ENCODE measurements at regions not wholly inside any gene's neighbourhood (a gene's known extent, or its start where the extent isn't known, plus 50 kb on each side); places are given as distances from the start of the nearest gene placed in this dataset.

DNA sequence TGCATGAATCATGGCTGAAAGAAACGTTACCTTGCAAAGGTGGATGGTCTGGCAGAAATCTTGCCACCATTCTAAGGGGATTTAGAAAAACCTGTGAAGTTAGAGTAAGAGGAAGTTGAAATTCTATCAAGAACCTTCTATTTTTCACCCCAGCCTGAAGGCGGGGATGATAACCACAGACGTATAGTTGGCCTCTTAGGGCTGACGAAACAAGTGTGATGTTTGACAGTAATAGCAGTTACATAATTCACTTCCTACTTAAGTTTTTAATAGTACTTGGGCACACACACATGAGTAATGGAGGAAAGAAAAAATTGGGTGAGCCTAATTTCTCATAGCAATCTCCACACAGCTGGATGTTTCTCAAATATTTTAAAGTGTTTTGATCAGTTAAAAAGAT lies 336.6 kb upstream of the SALL3 start:
- no peak for DNase-seq (ENCODE audit: low spot score)
- Histone ChIP-seq H3K79me2 (ENCODE audit: insufficient read depth, low read length) (no peaks in the 10 kb centered on the region), H2AFZ (ENCODE audit: low read length) (no peak overlapping the region), H3K27ac (ENCODE audit: extremely low read length, insufficient read depth, low read length) (no peak overlapping the region), H4K20me1 (ENCODE audit: insufficient read depth, low read length) (no peaks in the 10 kb centered on the region), H3K9ac (ENCODE audit: insufficient read depth, low read depth, low read length) (no peak overlapping the region), H3K9me3 (ENCODE audit: low read length) (no peaks in the 10 kb centered on the region), H3K4me1 (ENCODE audit: insufficient read depth, low read length) (no peaks in the 10 kb centered on the region), H3K36me3 (replicated peaks in 1 of 2; ENCODE audit: control insufficient read depth in 1 of 2, insufficient read depth in 2 of 2, low read length in 2 of 2) (no peaks in the 10 kb centered on the region), H3K4me2 (ENCODE audit: low read depth, low read length) (no peak overlapping the region), H3K4me3 (replicated peaks in 1 of 3; ENCODE audit: insufficient read depth in 1 of 3, low read depth in 2 of 3, low read length in 3 of 3) (no peak overlapping the region), H3K27me3 (ENCODE audit: control insufficient read depth in 1 of 2, insufficient read depth in 2 of 2, low read length in 2 of 2) (peaks cover 0 to 18% of the 10 kb centered on the region in 2 experiments; a peak in 2 of 5 replicates)
- intact Hi-C loops (cut with micrococcal nuclease; ENCODE audit: unreplicated experiment) (no loop called here), in situ Hi-C loops (cut with HindIII; ENCODE audit: extremely low pct_ligation_motif_present, low pct_unique_long_range_greater_than_20kb) (no loop called here)
- BruUV-seq (replicated peaks): no TSS peak
- POLR2A ChIA-PET: no interaction called here
- CTCF ChIA-PET (ENCODE audit: low intra/inter-chr PET ratio, low total read pairs): no interaction called here
- WGBS (ENCODE audit: low lambda C conversion rate): 0% methylated on average over 4 of the region's 4 CpGs
- no peak for FAIRE-seq
- ATAC-seq: no peak
- TF ChIP-seq LCORL (IDR thresholded peaks at IDR 0.05): no peak
- TF ChIP-seq LCORL (CRISPR knock-in tag; IDR thresholded peaks at IDR 0.05): no peak
- TF ChIP-seq ZNF337 (CRISPR knock-in tag; IDR thresholded peaks at IDR 0.05; ENCODE audit: borderline replicate concordance, low read depth): no peak
- TF ChIP-seq ZSCAN22 (CRISPR knock-in tag; IDR thresholded peaks at IDR 0.05): no peak

DNA sequence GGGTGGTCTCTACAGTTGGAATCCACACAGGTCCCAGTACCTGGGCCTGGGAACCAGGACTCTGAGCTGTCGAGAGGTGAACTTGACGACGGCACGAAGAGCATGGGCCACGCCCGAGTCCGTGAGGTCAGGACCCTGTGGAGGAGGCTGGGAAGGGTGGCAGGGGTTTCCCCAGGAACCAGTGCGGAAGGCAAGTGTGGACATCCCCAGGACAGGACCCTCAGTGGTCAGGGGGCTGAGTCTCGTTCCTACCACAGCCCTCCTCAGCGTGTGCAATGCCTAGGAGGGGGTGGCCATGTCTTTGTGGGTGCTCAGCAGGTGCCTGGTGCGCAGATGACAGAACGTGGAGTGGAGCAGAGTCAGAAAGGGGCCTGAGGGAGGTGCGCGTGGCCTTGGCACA lies 335.6 kb upstream of the SALL3 start:
- Histone ChIP-seq H3K9ac (ENCODE audit: insufficient read depth, low read depth, low read length) (no peak overlapping the region), H3K4me3 (replicated peaks in 1 of 3; ENCODE audit: insufficient read depth in 1 of 3, low read depth in 2 of 3, low read length in 3 of 3) (no peak overlapping the region), H4K20me1 (ENCODE audit: insufficient read depth, low read length) (no peaks in the 10 kb centered on the region), H3K27me3 (ENCODE audit: control insufficient read depth in 1 of 2, insufficient read depth in 2 of 2, low read length in 2 of 2) (peaks cover 0 to 18% of the 10 kb centered on the region in 2 experiments; a peak in 3 of 5 replicates), H3K9me3 (ENCODE audit: low read length) (no peaks in the 10 kb centered on the region), H3K4me2 (ENCODE audit: low read depth, low read length) (no peak overlapping the region), H3K27ac (ENCODE audit: extremely low read length, insufficient read depth, low read length) (no peak overlapping the region), H3K36me3 (replicated peaks in 1 of 2; ENCODE audit: control insufficient read depth in 1 of 2, insufficient read depth in 2 of 2, low read length in 2 of 2) (no peaks in the 10 kb centered on the region), H2AFZ (ENCODE audit: low read length) (no peak overlapping the region), H3K4me1 (ENCODE audit: insufficient read depth, low read length) (no peaks in the 10 kb centered on the region), H3K79me2 (ENCODE audit: insufficient read depth, low read length) (no peaks in the 10 kb centered on the region)
- ATAC-seq (no peak), FAIRE-seq (no peak), DNase-seq (ENCODE audit: low spot score) (no peak)
- CTCF ChIA-PET (ENCODE audit: low intra/inter-chr PET ratio, low total read pairs): no interaction called here
- BruUV-seq (replicated peaks): no TSS peak
- no peak for TF ChIP-seq ZNF331 (CRISPR knock-in tag; IDR thresholded peaks at IDR 0.05)
- TF ChIP-seq, protein P1, sequence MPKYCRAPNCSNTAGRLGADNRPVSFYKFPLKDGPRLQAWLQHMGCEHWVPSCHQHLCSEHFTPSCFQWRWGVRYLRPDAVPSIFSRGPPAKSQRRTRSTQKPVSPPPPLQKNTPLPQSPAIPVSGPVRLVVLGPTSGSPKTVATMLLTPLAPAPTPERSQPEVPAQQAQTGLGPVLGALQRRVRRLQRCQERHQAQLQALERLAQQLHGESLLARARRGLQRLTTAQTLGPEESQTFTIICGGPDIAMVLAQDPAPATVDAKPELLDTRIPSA (CRISPR knock-in tag; IDR thresholded peaks at IDR 0.05; ENCODE audit: borderline replicate concordance): no peak
- no peak for TF ChIP-seq ZNF441 (CRISPR knock-in tag; IDR thresholded peaks at IDR 0.05; ENCODE audit: borderline replicate concordance)
- TF ChIP-seq SNAI1 (CRISPR knock-in tag; IDR thresholded peaks at IDR 0.05; ENCODE audit: borderline replicate concordance): no peak
- no peak for TF ChIP-seq SYNCRIP (IDR thresholded peaks at IDR 0.05; ENCODE audit: insufficient read depth, low read depth, low read length)
- TF ChIP-seq NKX3-1 (CRISPR knock-in tag; IDR thresholded peaks at IDR 0.05): no peak
- no peak for TF ChIP-seq SP4 (CRISPR knock-in tag; IDR thresholded peaks at IDR 0.05)
- no peak for TF ChIP-seq AKAP8 (CRISPR knock-in tag; IDR thresholded peaks at IDR 0.05)
- no peak for TF ChIP-seq GABPB1 (CRISPR knock-in tag; IDR thresholded peaks at IDR 0.05)
- TF ChIP-seq, protein P2, sequence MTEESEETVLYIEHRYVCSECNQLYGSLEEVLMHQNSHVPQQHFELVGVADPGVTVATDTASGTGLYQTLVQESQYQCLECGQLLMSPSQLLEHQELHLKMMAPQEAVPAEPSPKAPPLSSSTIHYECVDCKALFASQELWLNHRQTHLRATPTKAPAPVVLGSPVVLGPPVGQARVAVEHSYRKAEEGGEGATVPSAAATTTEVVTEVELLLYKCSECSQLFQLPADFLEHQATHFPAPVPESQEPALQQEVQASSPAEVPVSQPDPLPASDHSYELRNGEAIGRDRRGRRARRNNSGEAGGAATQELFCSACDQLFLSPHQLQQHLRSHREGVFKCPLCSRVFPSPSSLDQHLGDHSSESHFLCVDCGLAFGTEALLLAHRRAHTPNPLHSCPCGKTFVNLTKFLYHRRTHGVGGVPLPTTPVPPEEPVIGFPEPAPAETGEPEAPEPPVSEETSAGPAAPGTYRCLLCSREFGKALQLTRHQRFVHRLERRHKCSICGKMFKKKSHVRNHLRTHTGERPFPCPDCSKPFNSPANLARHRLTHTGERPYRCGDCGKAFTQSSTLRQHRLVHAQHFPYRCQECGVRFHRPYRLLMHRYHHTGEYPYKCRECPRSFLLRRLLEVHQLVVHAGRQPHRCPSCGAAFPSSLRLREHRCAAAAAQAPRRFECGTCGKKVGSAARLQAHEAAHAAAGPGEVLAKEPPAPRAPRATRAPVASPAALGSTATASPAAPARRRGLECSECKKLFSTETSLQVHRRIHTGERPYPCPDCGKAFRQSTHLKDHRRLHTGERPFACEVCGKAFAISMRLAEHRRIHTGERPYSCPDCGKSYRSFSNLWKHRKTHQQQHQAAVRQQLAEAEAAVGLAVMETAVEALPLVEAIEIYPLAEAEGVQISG (CRISPR knock-in tag; IDR thresholded peaks at IDR 0.05): no peak
- TF ChIP-seq, protein P3, sequence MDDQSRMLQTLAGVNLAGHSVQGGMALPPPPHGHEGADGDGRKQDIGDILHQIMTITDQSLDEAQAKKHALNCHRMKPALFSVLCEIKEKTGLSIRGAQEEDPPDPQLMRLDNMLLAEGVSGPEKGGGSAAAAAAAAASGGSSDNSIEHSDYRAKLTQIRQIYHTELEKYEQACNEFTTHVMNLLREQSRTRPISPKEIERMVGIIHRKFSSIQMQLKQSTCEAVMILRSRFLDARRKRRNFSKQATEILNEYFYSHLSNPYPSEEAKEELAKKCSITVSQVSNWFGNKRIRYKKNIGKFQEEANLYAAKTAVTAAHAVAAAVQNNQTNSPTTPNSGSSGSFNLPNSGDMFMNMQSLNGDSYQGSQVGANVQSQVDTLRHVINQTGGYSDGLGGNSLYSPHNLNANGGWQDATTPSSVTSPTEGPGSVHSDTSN (CRISPR knock-in tag; IDR thresholded peaks at IDR 0.05; ENCODE audit: borderline replicate concordance): no peak
- TF ChIP-seq FOXM1 (CRISPR knock-in tag; IDR thresholded peaks at IDR 0.05): no peak
- intact Hi-C loops (cut with micrococcal nuclease; ENCODE audit: unreplicated experiment): no loop called here
- in situ Hi-C loops (cut with HindIII; ENCODE audit: extremely low pct_ligation_motif_present, low pct_unique_long_range_greater_than_20kb): no loop called here
- WGBS (ENCODE audit: low lambda C conversion rate): 28% methylated on average over 14 of the region's 14 CpGs
- POLR2A ChIA-PET: no interaction called here

Data from HepG2 (cell line).